GM12864 (cell line): ENCODE measurements at regions not wholly inside any gene's neighbourhood (a gene's known extent, or its start where the extent isn't known, plus 50 kb on each side); places are given as distances from the start of the nearest gene placed in this dataset.
"Not testable (repeated sequence)": the region's sequence is repeated elsewhere in the genome, so short reads cannot be mapped to it uniquely, and the experiment has no call there.

Source experiments
- DNase-seq: peaks from one replicate; pipeline ENCODE4 v3.0.0-alpha.2; 2011; ENCODE audit warnings: low read depth
- H3K4me3 ChIP-seq: 2 replicates; pipeline ENCODE4 v1.5.1; 2011; ENCODE audit warnings: mild to moderate bottlenecking, low read depth, low read length, control low read depth
- TF ChIP-seq, protein P1 (sequence below): IDR thresholded peaks from 2 replicates; pipeline ENCODE4 v1.5.1; 2011; ENCODE audit warnings: low read depth, mild to moderate bottlenecking, moderate library complexity, low read length, control low read depth, inconsistent platforms; ENCODE audit errors: missing control alignments

- H3K4me3 ChIP-seq = no peak overlapping the region
- TF ChIP-seq, protein P1, sequence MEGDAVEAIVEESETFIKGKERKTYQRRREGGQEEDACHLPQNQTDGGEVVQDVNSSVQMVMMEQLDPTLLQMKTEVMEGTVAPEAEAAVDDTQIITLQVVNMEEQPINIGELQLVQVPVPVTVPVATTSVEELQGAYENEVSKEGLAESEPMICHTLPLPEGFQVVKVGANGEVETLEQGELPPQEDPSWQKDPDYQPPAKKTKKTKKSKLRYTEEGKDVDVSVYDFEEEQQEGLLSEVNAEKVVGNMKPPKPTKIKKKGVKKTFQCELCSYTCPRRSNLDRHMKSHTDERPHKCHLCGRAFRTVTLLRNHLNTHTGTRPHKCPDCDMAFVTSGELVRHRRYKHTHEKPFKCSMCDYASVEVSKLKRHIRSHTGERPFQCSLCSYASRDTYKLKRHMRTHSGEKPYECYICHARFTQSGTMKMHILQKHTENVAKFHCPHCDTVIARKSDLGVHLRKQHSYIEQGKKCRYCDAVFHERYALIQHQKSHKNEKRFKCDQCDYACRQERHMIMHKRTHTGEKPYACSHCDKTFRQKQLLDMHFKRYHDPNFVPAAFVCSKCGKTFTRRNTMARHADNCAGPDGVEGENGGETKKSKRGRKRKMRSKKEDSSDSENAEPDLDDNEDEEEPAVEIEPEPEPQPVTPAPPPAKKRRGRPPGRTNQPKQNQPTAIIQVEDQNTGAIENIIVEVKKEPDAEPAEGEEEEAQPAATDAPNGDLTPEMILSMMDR = no peak
- no peak for DNase-seq
Measured at GRCh38 chr4:147220833-147221232, 260.1 kb upstream of the EDNRA start.

GRCh38 chr4:147222906-147223305 is 258.0 kb upstream of the EDNRA start:
- TF ChIP-seq, protein P1 = no peak
- H3K4me3 ChIP-seq = no peak overlapping the region

GRCh38 chr4:147223576-147223975 is 257.3 kb upstream of the EDNRA start:
- no peak overlapping the region for H3K4me3 ChIP-seq
- TF ChIP-seq, protein P1 = no peak
- no peak for DNase-seq

More at GRCh38 chr4:147222906-147223305, 258.0 kb upstream of the EDNRA start:
- no peak for DNase-seq

GRCh38 chr4:147236806-147237205 is 244.1 kb upstream of the EDNRA start:
- DNase-seq = no peak
- no peak overlapping the region for H3K4me3 ChIP-seq
- TF ChIP-seq, protein P1 = no peak

GRCh38 chr4:147244786-147245185 is 236.1 kb upstream of the EDNRA start:
- no peak overlapping the region for H3K4me3 ChIP-seq
- TF ChIP-seq, protein P1 = no peak
- DNase-seq = no peak

DNA sequence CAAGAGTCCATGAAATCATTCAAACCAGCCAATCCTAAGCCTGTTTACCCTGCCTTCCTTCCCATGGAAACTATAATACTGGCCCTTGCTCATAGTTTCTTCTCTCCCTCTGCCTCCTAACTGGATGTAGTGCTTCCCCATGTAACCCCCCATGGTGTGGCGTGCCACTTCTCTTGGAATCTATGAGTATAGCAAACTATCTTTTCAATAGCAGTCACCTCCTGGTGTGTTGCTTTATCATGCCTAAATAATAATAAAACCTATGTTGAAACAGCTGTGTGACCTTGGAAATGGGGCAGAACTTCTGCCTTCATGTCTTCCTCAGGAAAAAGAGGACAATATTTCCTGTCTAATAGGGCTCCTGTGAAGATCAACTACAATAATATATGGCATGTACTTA is 234.8 kb upstream of the EDNRA start:
- TF ChIP-seq, protein P1 = no peak
- DNase-seq = no peak
- H3K4me3 ChIP-seq = no peak overlapping the region

DNA sequence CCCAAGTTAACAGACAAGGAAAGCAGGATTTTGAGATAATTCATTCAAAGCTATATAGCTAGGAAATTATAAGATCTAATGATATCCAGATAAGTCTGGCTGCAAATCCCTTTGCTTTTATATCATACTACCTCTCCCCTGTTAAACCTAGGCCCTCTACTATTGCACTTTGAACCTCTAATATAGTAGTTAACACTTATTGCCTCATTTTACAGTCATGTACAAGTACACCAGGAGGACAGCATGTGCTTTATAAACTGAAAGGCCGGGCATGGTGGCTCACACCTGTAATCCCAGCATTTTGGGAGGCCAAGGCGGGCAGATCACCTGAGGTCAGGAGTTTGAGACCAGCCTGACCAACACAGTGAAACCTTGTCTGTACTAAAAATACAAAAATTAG is 234.4 kb upstream of the EDNRA start:
- H3K4me3 ChIP-seq, DNase-seq: not testable (repeated sequence)

DNA sequence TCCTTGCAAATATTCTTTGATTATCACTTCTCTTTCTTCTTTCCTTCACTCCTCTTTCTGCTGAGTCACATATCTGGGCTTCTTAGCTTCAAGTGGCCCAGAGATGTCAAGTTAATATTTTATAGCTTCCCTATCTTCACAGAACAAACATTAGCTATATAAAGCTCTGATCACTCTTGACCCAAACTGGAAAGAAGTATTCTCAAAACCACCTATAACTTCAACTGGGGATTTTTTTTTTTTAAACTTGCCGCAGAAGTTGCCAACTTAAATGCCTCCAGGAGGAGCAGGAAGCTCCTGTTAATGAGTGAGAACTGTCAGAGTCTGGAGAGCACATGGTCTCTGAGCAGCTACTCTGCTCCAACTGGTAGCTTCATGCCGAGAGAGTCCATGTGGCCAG is 233.3 kb upstream of the EDNRA start:
- no peak for DNase-seq
- TF ChIP-seq, protein P1 = no peak
- no peak overlapping the region for H3K4me3 ChIP-seq
